Midbrain (tissue), 1 donor: ENCODE measurements at regions not wholly inside any gene's neighbourhood (a gene's known extent, or its start where the extent isn't known, plus 50 kb on each side); places are given as distances from the start of the nearest gene placed in this dataset.
"Not testable (repeated sequence)": the region's sequence is repeated elsewhere in the genome, so short reads cannot be mapped to it uniquely, and the experiment has no call there.

Source experiments
- DNase-seq: peaks from one replicate; lab custom pipeline; 2025; lab: John Stamatoyannopoulos, UW

DNA sequence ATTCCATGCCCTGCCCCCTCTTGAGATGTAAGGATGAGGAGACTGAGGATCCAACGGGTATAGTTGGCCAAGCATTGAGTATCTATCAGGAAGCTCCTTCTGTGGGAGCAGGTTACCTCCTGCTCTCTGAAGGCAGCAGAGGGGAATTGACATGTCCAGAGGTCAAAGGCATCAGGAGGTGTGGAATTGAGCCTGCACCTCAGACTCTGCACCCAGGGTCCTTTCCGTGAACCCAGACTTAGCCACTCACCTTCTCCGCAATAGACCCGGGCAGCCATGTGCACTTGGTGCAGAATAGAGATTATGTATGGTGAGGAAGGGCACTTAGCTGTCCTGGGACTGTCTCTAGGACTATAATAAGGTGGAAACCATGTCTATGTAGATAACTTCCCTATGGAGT lies 399.0 kb upstream of the TPM1 start:
- DNase-seq = no peak

DNA sequence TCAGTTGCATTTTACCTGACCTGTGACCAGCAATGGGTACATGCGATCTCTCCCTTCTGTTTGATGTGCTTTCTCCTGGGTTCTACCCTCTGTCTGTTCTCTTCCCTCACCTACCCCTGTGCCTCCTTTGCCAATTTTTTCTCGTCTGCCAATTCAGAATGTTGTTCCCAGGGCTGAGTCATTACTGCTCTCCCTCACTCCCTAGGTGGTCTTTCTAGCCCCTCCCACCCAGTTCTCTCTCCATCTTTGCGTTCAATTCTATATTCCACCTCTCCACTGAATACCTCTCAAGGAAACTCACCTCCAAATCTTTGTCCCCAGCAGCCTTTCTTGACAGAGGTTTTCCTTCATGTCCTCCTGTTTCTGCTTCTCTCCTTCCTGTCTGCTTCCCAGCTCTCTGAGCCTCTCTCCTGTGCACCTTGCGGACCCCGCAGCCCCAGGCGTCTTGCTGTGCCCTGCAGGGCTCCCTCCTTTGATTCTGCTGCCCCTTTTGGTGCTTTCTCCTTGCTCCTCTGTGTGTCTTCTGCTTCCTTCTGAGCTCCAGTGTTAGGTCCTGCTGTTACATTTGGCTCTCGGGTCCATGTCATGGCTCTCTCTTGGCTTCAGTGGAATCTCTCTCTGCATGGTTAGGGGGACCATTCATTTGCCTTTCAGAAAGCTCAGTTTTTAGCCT lies 398.2 kb upstream of the TPM1 start:
- DNase-seq = no peak

DNA sequence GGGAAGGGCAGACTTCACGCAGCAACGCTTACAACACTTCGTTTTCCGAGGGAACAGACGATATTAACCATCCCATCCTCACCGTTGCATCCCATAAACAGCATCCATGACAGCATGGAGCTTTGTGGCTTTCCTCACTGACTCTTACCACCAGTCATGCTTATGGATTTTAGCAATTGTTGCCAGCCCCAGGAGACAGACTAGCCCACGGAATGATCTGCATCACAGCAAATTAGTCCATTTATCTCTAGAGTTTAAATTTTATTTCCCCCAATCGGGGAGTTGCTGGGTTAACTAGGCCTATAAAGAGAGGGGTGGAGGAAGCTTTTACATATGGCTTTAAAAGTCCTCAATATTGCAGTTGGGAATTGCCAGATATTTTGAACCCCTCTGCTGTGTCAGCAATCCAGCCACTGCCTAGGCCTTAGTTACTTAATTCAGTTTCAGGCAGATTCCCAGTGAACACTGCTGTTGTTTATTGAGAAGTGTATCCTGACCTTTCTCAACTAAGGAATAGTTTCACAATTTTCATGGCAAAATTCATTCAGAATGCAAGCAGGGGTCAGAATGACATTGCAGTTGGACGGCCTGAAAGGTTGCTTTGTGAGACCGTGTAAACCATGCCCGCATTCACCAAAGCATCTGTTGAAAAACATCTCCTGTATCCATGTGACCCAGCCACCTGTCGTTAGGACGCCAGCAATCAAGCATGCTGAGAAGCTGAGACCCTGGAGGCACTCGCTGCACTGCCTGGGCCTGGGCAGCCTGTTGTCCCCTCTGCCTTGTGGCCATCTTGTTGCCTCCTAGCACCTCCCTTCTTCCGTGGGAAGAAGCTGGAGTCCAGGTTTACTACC lies 397.4 kb upstream of the TPM1 start:
- no peak for DNase-seq

DNA sequence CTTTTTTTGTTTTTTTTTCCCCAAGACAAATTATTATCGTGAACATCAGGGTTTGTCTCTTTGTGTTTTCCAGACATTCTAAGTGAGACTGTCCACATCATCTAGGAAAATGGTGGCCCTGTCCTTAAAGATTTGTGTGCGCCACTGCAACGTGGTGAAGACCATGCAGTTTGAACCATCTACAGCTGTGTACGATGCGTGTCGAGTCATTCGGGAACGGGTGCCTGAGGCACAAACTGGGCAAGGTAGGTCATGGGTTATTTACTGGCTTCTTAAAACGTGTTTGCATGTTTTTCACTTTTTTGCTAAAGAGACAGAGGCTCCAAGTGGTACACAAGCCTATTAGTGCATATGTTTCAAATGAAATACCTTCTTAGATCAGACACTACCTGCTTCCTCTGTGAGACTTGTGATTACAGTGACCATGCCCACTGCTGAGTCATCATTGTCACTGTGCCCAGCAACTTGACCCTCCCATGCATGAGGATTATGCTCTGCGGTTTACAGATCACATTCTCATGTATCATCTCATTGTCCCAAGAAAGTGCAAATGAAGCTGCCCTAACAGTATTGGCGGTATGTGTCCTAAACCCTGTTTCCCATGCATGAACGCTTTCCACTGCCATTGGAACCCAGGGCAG lies 395.2 kb upstream of the TPM1 start:
- no peak for DNase-seq

DNA sequence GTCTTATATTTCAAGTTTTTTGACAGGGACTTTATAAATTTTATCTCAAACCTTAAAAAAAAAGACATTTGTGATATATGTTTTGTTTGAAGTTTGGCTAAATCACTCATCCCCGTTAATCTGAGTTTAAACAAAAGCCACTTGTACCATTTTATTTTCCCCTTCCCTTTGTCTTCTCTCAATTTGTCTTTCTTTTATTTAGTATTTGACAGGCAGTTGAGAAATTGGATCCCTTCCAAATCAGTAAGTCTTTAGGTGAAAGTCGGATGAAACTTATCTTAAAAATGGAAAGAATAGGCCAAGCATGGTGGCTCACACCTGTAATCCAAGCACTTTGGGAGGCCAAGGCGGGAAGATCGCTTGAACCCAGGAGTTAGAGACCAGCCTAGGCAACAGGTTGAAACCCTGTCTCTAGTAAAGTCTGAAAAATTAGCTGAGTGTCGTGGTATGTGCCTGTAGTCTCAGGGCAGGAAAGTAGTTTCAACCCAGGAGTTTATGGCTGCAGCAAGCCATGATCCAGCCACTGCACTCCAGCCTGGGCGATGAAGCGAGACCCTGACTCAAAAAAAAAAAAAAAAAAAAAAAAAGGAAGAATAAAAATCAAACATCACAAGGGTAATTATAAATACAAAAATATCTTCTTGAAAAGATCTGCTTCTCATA lies 394.6 kb upstream of the TPM1 start:
- no peak for DNase-seq

DNA sequence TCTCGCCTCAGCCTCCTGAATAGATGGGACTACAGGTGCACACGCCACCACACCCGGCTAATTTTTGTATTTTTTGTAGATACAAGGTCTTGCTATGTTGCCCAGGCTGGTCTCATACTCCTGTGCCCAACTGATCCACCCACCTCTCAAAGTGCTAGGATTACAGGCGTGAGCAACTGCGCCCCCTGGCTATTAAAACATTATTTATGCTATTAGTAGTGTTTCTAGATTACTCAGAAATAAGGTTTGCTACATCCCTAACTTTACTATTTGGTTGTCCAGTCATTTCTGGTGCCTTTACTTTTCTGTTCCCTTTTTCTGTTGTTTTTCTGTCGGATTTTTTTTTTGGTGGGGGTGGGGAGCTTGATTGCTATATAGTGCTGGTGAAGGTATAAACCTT lies 393.6 kb upstream of the TPM1 start:
- DNase-seq = no peak

DNA sequence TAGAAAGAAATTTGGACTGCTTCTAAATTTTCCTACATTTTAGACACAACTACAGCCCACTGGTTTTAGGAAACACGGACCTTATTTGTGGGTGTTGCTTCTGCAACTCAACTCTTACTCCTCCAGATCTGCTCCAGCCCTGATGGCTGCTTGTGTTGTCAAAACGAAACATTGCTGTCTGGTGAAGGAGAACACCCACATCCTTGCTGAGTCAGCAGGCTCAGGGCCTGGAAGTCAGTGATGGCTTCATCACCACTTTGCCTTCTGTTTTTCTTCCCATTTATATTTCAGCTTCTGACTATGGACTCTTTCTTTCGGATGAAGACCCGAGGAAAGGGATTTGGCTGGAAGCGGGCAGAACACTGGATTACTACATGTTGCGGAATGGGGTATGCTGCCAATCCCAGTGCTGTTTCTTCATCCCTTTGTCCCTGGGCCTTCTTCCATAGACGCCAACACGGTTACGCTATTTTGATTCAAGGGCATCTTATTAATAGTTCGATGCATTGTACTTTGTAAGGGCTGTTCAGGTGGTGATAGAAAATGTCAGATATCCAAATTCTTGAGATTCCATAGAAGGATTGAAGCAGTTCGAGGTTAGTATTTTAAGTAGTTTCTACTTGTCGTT lies 392.6 kb upstream of the TPM1 start:
- no peak for DNase-seq

DNA sequence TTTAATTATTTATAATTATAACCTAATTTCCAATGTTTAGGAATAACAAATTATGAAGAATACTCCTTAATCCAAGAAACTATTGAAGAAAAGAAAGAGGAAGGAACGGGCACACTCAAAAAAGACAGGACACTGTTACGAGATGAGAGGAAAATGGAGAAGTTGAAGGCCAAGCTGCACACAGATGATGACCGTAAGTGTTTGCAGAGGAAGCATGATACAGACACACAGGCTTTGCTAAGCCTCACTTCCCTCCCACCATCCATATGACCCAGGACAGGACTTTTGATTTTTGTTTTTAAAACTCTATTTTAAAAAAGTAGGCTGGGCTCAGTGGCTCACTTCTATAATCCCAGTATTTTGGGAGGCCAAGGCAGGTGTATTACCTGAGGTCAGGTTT lies 389.4 kb upstream of the TPM1 start:
- DNase-seq = no peak

DNA sequence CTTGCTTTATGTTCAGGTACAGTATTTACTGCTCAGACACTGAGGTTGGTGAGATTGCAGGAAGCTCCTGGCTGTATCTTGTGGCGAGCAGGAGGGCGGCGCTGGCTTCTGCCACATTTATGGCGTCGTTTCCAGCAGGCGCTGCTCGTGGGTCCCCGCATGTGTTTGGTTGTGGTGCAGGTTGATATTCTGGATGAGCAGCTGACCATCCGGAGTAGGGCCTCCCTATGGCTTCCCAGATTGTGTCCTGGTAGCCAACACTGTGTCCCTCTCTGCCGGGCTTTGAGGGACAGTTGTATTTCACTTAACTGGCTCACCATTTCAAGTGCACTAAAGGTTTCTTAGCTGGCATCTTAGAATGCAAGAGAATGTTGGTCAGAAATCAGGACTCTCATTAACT lies 386.5 kb upstream of the TPM1 start:
- DNase-seq = no peak

DNA sequence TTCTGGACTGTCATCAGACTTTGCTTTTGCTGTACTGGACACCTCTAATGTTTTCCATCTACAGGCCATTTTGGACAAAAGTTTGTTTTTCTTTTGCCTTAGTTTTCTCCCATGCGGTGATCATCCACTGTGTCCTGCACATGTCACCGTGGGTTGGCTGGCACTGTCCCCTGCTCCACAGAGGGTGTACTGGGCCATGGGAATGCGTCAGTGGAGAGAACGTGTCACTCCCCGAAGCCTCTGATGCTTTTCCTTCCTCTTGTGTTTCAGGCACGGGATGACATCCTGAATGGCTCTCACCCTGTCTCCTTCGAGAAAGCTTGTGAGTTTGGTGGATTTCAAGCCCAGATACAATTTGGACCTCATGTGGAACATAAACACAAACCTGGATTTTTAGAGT lies 385.0 kb upstream of the TPM1 start:
- not testable (repeated sequence) for DNase-seq

DNA sequence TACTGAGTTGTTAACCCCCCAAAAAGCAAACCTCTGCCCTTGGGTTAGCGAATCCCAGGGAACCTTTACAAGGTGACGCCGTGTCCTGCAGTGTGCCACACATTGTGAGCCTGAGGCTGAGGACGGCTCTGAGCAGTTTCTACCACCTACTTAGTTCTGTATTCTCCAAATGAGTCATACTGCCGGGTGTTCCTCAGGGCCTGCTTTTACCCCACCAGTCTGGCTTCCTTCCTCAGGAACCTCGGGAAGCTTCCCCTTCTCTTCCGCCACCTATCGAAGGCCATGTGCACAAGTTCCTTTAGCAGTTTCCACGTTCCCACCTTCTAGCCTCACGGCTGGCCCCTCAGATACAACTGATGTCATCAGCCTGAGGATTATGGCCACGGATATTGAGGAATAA lies 384.0 kb upstream of the TPM1 start:
- DNase-seq = no peak

DNA sequence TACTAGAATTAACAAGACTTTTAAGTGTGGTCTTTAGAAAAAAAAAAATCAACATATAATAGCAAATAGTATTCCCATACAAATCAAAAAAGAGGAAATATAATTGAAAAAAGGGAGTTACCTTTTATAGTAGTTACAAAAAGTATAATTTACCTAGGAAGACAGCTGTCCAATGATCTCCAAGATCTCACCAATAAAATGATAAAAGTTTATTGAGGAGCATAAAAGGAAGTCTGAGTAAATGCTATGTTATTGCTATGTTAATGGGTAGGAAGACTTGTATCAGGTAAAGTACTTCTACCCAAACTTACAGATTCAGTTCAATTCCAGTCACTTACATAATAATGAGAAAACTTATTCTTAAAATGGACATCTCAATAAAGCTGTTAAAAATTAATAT lies 379.0 kb upstream of the TPM1 start:
- no peak for DNase-seq

DNA sequence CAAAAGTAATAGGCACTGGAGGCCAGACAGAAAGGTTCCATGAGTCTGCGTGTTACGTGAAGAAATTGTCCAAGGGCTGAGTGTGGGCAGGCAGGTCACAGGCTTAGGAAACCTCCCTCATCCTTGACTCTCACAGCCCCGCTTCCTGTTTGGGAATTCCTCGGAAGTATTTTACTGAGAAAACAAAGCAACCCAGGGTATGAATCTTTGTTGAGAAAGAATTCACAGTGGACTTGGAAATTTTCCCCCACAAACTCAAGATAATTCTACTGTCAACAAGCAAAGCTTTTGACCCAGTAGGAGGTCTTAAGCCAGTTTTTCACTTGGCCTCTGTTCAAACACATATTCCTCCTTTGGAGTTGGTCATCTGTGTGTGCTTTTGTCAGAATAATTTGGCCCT lies 377.1 kb upstream of the TPM1 start:
- DNase-seq = no peak

DNA sequence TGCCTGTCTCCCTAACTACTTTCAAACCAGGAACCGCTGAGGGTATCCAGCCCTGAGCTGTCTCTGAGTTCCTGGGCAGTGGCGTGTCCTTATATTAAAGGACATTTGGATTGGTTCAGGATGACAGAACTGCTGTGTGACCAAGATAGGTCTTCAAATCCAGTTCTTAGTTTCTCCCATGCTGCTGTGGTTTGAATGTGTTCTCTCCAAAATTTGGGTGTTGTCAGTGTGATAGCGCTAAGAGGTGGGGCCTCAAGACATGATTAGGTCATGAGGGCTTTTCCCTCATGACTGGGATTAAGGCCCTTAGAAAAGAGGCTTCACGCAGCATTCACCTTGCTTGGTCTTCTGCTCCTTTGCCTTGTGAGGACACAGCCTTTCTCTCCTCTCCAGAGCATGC lies 376.5 kb upstream of the TPM1 start:
- no peak for DNase-seq

DNA sequence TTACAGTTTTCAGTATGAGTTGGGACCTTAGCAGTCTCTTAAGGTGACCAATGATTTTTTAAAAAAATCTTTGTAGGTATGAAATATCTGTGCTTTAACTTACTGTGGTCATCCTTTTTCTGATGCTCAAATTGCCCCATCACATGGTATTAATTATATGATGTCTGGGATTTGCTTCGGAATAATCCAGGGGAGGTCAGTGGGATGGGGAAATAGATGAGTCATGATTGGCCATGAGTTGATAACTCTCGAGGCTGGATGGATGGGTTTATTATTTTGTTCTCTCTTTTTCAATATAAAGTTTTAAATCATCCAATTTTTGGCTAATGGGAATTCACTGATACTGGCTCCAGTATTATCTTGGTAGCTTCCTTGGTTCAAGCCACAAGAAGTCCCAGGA lies 370.3 kb upstream of the TPM1 start:
- DNase-seq = no peak

DNA sequence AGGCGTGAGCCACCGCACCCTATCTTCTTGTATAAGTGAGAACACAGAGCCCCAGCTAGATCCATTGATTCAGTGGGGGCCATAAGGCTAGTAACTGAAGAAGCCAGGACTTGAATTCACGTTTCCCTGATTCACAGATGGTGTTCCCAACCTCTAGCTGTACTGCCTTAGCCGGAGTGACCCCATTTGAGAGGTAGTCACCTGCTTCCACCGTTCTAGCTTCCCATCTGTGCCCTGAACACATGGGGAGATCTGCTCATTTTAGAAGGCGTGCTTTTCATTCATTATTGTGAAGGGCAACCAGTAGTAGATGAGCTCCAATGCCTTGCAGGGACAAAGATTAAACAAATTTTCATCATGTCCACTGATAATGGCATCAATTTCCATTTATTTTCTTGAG lies 365.7 kb upstream of the TPM1 start:
- DNase-seq = no peak

DNA sequence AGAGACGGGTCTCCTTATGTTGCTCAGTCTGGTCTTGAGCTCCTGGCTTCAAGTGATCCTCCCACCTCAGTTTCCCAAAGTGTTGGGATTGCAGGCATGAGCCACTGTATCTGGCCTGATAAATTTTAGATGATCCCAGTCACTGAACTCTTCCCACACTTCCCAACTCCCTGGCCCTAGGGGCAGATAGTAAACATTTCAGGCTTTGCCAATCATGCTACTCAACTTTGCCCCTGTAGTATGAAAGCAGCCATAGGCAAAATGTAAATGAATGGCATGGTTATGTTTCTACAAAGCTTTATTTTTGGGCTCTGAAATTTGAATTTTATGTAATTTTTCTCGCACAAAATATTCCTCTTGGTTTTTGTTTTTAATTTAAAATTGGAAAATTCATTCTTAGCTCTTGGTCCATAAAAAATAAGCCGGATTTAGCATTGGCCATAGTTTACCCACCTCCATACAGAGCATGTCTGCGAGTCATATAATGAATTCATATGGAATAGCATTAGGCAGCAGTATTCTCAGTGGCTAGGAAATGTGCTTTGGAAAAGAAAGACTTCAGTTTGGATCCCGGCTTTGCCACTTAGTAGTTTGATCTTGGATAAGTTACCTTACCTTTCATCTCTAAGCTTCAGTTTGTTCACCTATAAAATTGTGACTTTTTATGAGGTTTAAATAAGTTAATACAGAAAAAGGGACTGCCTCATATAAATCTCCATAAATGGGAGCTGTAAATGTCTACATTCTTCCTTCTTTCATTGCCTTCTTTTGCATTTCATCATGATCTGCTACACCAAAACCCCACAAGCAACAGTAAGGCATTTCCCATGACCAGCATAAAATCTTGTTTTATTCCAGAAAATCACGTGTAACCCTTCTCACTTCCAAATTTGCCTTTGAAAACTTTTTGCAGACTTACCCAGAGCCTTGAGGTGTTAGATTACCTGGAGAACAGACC lies 360.3 kb upstream of the TPM1 start:
- DNase-seq = no peak

DNA sequence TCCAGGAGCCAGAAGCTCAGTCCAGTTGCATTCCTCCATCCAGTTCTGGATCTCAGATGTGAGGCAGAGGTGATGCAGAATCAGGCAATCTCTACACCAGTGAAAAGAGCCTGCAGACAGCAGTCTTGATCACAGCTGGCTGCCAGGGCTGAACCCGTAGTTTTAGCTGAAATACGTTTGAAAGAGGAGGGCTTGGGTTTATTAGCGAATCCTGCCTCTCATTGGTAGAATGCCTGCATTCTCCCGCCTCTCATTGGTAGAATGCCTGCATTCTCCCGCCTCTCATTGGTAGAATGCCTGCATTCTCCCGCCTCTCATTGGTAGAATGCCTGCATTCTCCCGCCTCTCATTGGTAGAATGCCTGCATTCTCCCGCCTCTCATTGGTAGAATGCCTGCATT lies 359.4 kb upstream of the TPM1 start:
- DNase-seq = not testable (repeated sequence)

DNA sequence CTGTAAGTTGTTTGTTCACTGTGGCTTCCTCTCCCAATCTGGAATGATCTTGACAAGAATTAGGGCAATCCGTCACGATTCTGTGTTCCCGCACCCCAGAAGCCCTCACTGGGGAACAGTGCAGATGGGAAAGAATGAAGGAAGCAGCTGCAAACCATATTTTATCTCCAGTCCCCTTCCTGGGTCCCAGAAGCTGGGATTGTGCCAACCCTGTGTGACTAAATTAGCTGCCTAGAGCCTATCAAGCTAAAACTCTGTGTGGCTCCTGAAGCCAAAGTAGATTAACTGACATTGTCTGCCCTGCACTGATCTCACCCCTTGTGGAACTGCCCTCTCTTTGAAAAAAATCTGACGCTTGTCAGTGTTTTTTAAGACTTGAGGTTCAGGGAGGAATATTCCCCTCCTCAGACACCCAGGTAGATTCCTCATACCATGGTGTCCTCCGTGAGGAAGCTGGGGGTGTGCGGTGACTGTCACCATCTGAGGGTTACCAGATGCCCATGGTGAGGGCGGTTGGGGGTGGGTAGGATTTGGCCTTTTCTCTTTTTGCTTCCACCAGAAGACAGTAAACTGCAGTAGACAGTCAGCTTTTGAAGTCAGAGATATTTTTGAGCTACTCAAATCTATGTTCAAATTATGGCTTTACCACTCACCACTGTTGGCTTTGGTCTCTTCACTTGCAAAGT lies 358.3 kb upstream of the TPM1 start:
- no peak for DNase-seq

DNA sequence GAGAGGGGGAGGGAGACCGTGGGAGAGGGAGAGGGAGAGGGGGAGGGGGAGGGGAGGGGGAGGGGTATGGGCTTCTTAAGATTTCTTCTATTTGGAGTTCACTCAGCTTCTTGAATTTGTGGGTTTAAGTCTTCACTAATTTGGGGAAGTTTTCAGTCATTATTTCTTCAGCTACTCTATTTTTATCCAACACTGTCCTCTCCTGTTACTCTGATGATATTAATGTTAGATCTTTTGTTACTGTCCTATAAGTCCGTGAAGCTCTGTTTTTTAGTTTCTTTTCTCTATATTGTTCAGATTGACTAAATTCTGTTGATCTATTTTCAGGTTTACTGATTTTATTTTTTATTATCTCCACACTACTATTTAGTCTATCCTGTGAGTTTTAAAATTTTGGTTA lies 351.5 kb upstream of the TPM1 start:
- no peak for DNase-seq
